Caki2 (cell line): ENCODE measurements at regions not wholly inside any gene's neighbourhood (a gene's known extent, or its start where the extent isn't known, plus 50 kb on each side); places are given as distances from the start of the nearest gene placed in this dataset.
"Not testable (repeated sequence)": the region's sequence is repeated elsewhere in the genome, so short reads cannot be mapped to it uniquely, and the experiment has no call there.

ENCODE experiments used
- DNase-seq: peaks from one replicate; pipeline ENCODE4 v3.0.0-alpha.2; 2015; ENCODE audit warnings: low read depth
- in situ Hi-C: cut with HindIII; loops from 2 replicates; pipeline ENCODE4 v1.10.0; 2016; ENCODE audit warnings: low sequenced_read_pairs, low pct_unique_long_range_greater_than_20kb, mixed read lengths

DNA sequence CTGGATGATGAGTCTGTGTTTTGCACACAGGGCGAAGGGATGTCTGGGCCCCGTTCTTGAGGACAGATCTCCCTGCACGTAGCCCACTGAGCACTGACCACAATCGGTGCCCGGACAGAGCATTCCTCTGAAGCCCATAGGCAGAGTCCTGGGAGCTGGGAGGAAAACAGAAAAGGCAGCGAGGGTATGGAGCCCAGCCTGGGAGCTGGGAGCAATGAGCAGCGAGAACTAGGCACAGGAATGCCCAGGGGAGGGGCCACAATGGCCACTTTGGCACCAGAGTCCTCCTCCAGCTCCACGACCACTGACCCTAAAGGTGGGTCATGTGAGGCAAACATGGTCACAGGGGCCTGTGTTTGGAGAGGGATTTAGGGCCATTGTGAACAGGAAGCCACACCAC is 333.9 kb downstream of the EIPR1 start:
- in situ Hi-C loops, result no loop called here

DNA sequence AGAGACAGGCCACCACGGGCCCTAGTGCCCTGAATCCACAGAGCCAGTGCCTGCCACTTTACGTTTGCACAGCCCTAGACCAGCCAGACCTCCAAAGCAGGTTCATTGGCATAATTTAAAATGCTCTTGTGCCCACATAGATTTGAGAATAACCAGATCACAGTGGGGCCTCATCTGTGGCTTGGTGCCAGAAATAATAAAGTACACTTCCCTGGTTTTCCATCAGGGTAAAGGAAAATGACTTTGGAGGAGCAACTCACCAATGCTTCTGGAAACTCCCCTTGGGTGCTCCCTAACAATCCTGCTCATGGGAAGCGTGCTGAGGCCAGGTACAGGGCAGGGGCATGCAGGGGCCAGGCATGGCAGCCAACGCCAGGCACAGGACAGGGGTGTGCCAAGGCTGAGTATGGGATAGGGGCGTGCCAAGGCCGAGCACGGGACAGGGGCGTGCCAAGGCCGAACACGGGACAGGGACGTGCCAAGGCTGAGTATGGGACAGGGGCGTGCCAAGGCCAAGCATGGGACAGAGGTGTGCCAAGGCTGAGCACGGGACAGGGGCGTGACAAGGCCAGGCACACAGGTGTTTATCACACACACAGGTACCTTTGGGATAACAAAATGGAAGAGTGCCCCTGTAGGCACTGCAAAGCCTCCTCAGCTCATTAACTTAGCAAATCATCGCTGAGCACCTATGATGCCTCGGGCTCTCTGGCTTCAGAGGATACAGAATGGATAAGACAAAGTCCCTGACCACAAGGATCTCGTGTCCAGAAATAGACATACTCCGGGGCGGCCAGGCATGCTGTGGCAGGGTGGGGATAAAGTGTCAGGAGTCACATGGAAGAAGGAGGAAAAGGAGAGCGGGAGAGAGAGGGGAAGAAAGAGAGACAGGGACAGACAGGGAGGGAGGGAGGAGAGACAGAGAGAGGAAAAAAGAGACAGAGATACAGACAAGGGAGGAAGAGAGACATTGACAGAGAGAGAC is 334.7 kb downstream of the EIPR1 start:
- in situ Hi-C loops, result no loop called here
- DNase-seq, result no peak

More for the DNA sequence above, 333.9 kb downstream of the EIPR1 start:
- DNase-seq, result no peak

DNA sequence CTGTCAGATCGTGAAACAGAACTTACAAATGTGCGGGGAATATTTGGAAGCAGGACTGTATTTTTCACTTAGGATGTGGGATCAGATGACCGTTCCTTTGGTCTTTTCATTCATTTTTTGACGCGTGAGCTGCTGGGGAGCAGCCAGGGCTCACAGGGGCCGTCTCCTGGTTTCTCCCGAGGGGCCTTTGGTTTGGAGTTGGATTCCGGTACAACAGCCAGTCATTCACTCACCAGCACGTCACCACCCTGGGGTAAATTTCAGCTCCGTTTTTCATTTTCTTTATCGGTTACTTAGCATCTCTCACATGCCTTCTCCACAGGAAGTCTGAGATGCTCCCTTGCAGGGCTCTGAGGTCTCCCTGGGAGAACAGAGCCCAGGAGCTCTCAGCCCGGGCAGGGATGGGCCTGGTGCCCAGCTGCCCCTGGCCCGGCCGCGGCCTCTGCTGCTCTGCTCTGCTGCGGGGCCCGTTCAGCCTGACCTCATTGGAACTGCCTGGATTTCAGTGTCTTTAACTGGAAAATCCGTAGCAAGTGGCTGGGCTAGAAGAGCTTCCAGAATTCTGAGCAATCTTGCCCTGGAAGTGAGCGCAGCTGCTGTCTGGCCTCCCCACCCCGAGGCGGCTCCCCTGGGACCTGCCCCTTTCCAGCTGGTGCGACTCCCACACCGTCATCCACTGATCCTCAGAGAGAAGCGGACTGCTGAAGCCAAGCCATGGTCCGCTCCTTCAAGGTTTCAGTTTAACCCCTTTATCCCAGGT is 335.6 kb downstream of the EIPR1 start:
- in situ Hi-C loops, result no loop called here
- no peak for DNase-seq

DNA sequence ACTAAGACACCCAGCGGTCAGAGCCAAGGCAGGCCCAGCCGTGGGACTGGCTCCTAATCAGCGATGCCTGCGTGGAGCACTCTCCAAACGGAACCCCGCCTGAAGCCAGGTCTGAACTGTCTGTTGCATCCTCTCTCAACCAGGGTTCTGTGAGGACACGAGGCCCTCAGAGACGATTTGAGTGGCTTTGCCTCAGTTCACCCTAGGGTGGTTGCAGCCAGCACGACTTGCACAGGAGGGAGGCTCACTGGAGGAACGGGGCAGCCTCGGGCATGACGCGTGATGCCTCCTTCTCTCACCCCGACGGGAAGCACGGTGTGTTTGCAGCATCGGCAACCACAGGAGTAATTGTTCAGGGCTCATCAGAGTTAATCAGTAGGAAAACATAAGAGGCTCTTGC is 336.4 kb downstream of the EIPR1 start:
- in situ Hi-C loops, result no loop called here

DNA sequence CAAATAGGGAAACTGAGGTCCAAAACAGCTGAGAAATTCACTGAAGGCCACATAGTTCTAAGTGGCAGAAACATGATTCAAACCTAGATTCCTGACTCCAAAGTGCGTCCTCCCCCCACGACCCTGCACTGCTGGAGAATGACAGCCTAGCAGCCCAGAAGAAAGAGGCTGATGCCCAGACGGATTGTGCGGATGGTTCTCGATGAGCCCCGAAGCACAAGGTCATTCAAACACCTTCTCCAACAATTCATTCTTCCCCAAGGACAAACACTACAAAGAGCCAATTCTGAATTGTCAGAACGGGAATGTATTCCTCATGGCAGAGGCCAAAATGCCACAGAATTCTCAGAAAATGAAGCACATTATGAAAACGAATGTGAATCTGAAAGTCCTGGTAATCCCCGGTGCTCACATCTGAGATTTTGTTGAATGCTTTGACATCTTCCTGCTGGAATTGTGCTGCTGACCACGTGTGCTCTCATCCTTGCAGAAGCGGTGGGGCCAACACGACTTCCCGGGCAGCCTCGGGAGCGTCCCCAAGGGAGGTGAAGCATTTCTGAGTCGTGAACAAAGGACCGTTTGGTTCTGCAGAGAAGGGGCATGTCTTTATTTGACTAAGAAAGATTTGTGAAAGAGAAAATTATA is 337.0 kb downstream of the EIPR1 start:
- in situ Hi-C loops, result no loop called here

More for the DNA sequence above, 336.4 kb downstream of the EIPR1 start:
- DNase-seq, result no peak

DNA sequence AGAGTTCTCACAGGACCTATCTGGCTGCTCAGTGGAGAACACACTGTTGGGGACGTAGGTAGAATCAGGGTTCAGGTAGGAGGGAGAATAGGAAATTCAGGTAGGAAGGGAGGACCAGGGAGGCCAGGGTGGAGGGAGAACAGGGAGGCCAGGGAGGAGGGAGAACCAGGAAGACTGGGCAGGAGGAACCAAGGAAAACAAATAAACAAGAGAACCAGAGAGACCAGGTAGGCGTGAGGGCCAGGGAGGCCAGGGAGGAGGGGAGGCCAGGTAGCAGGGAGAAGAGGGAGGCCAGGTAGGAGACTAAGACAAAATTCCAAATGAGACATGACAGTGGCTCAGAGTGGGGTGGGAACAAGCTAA is 337.6 kb downstream of the EIPR1 start:
- in situ Hi-C loops, result no loop called here
- DNase-seq, result no peak

More for the DNA sequence above, 337.0 kb downstream of the EIPR1 start:
- no peak for DNase-seq

DNA sequence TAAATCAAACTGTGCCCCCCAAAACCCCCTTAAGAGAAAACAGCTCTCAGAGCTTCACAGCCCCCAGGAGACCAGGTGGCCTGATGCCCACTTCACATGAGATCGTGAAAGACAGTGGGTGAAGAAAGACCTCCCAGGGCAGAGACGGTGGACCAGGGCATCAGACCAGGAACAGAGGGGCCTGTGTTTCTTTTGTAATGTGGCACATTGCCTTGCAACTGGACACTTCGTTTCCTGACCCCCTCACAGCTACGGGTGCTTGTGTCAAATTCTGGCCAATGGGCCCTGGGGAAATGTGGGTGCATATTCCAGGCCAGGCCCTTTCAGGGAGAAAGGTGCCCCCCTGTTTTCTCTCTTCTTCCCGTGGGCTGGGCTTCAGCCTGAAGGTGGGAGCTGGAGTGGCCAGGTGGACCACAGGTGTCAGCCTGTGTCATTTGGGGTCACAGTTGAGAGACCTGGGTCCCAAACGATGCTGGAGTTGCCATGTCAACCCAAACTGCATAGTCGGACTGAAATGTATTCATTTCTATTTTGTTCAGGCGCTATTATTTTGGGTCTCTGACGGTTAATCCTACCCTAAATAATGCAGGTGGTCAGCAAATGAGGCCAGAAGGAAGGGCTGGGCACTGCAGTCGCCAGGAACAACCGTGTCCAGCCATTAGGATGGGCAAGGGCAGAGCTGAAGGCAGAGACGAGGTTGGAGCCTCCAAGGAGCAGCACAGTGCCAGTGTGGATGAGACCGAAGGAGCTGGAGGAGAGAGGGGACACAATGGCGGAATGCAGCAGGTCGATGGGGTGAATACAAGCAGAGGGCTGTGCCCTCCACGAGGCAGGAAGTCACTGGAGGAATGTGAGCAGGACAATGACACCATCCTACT is 338.2 kb downstream of the EIPR1 start:
- in situ Hi-C loops, result no loop called here
- no peak for DNase-seq

DNA sequence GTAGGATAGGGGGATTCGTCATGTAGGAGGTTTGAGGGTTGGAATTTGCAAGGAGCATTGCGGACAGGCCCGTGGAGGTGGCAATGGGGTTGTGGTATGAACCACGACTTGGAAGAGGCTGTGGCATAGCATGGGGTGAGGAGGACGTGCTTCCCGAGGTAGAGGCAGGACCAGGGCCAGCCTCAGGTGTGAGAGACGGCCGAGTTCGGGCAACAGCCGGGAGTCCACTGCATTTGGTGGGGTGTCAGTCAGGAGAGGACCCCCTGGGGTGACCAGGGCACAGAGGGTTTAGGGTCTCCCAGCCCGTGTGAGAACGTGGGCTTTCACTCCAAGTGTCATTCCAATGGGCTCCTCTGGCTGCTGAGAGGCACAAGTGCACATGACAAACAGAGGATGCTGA is 339.0 kb downstream of the EIPR1 start:
- DNase-seq, result no peak
- in situ Hi-C loops, result no loop called here

DNA sequence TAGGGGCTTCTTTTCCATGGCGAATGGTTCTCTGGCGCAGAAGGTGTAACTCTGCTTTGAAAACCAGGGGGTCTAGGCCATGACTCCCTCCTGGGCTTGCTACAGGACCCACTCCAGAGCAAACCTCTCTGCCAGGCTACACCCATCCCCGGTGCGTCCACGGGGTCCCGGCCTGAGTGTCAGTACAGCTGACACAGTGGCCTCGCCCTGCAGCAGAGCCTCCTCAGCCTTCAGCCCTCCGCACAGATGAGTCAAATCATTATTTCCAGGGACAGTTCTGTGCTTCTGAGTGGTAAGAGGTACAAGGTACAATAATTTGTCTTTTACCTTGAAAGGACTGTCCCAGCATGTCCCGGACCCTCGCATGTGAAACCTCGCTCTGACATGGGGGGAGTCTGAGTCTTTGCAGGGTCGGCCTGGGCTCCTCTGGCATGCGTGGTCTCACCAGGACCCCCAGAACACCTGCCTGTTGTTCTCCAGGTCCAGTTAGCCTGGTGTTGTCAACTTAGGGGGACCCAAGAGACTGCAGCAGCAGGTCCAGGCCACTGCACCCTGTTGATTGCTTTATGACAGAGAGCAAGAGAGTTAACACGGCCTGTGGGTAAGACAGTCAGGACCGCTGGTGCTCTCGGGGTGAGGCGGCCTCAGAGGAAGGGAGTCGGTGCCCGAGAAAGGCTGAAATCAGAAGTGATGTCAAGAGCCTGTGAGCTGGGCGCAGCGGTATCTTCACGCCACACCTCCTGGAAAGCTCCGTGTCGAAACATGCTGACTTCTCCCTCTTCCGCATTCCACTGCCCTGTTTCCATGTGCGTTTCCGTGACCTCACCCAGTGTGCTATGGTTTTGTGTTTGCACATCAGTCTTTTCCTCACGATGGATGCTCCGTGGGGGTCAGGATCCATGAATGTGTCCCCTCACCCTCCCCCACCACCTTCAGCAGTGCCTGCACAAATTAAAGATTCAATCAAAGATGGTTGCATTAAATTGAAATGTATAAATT is 340.1 kb downstream of the EIPR1 start:
- no peak for DNase-seq
- in situ Hi-C loops, result no loop called here

DNA sequence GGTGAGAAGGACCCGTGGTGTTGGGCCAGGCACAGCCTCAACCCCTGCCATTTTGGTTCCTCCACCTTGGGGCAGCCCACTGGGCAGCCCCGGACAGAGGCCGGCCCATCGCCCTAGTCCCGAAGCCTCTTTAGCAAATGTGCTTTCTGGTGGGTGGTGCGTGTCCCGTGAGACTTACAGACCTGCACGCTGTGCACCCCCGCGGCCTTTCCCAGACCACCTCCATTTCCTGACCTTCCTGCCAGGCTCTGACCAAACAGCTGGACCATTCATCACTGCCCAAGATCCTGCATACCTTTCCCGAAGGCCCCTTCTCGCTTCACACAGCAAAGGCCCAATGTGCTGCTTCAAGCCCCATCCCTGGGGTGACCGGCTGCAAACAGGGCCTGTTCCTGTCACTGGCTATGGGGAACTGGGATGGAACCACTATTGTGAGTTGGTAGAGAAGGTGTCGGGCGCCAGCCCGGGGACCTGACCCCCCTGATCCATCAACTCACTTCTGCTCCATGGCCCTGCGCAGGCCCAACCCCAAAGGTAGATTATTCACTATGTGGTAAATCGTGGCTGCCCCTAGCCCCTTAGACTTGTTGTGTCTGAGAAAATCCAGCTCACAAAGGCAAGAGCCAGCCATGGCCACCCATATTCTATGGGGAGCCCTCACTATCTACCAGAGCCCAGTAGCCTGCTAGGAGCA is 341.0 kb downstream of the EIPR1 start:
- in situ Hi-C loops, result no loop called here
- no peak for DNase-seq

DNA sequence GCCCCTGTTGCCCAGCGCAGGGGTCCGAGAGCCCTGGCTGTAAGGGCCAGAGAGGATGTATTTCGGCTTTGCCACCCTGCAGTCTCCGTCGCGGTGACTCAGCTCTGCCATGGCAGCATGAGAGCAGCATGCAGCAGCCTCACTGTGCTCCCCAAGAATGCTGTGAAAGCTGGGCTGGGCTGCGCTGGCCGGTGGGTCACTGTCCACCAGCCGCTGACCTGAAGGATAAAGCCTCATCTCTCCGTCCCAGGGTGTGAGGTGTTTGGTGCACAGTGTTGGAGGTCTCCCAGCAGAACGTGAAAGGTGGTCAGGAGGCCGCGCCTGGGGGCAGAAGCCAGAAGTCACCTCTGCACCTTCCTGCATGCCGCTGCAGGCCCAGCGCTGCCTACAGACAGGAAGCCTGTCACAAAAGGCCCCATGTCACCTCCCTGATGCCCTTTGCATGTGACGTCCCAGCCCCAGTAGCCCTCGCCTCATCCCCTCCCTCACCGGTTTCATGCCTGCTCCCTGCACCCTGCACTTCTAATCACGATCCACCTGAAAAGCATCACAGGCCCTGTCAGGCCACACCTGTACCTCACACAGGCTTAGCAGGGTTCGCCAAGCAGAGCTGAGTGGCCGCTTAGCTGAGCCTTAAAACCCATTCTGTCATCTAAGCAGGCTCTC is 342.1 kb downstream of the EIPR1 start:
- in situ Hi-C loops, result no loop called here
- no peak for DNase-seq

DNA sequence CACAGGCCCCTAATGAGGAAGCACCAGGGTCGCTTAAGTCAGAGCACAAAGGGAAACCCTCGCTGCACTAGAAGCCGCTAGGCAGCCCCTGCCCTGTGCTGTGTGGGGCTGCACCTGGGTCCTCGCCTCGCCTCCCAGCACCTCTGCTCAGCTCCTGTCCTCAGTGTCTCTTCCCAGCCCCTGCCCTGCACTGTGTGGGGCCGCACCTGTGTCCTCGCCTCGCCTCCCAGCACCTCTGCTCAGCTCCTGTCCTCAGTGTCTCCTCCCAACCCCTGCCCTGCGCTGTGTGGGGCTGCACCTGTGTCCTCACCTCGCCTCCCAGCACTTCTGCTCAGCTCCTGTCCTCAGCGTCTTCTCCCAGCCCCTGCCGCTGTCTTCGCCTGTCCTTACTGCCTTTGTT is 342.8 kb downstream of the EIPR1 start:
- in situ Hi-C loops, result no loop called here
- DNase-seq, result no peak

DNA sequence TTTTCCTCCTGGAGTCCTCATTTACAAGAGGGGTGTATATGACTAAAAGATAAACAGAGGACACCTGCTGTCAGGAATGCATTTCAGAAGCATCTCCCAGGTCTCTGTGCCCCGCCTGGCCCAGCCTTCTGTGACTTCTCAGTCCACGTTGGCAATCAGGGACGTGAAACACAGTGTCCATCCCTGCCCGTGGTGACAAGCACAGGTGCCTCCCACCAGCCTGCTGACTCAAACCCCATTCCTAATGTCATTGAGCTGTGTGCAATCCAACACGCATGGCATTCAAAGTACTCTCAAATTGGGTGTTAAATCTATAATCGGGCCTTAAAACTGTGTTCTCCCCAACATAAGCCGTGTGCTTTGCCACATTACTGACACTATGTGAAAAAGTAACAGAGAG is 343.2 kb downstream of the EIPR1 start:
- in situ Hi-C loops, result no loop called here
- DNase-seq, result no peak

DNA sequence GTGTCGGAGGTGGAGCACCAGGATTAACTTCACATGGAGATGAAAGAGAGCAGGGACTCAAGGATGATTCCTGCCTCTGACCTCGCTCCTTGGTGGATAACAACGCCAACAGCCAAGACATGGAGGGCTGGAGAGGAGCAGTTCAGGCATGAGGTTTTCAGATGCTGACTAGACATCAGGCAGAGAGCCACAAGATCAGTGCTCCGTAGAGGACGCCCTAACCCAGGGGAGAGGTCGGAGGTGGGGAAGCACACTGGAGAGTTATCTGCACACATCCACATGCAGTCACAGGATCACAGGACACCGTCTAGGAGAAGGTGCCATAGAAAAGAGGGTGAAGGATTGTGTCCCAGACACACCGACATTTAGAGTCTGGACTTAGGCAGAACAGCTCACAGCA is 344.3 kb downstream of the EIPR1 start:
- in situ Hi-C loops, result no loop called here
- DNase-seq, result no peak

DNA sequence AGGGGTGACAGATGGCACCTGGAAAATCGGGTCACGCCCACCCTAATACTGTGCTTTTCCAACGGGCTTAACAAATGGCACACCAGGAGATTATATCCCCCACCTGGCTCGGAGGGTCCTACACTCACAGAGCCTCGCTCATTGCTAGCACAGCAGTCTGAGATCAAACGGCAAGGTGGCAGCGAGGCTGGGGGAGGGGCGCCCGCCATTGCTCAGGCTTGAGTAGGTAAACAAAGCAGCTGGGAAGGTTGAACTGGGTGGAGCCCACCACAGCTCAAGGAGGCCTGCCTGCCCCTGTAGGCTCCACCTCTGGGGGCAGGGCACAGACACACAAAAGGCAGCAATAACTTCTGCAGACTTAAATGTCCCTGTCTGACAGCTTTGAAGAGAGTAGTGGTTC is 346.8 kb downstream of the EIPR1 start:
- DNase-seq, in situ Hi-C loops: not testable (repeated sequence)

DNA sequence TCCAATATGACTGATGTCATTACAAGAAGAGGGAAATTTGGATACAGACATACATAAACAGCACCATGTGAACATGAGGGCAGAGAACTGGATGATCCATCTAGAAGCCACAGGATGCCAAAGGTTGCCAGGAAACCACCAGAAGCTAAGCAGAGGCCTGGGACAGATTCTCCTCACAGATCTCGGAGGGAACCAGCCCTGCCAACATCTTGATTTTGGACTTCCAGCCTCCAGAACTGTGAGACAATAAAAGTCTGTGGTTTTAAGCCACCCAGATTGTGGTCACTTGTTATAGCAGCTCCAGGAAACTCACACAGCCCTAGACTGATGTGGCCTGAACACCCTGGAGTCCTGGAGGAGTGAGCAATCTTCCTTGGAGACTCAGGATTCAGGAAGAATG is 351.6 kb downstream of the EIPR1 start:
- DNase-seq, result no peak
- in situ Hi-C loops, result no loop called here
